NCI-H1930 (cell line): ENCODE measurements at regions not wholly inside any gene's neighbourhood (a gene's known extent, or its start where the extent isn't known, plus 50 kb on each side); places are given as distances from the start of the nearest gene placed in this dataset.
A peak's percentile ranks its signal among the peaks of the same experiment; 100 is the strongest.
"Not testable (repeated sequence)": the region's sequence is repeated elsewhere in the genome, so short reads cannot be mapped to it uniquely, and the experiment has no call there.

Source experiments
- DNase-seq, 2 experiments: peaks; one replicate each; lab custom pipeline; 2025; lab: John Stamatoyannopoulos, UW

DNA sequence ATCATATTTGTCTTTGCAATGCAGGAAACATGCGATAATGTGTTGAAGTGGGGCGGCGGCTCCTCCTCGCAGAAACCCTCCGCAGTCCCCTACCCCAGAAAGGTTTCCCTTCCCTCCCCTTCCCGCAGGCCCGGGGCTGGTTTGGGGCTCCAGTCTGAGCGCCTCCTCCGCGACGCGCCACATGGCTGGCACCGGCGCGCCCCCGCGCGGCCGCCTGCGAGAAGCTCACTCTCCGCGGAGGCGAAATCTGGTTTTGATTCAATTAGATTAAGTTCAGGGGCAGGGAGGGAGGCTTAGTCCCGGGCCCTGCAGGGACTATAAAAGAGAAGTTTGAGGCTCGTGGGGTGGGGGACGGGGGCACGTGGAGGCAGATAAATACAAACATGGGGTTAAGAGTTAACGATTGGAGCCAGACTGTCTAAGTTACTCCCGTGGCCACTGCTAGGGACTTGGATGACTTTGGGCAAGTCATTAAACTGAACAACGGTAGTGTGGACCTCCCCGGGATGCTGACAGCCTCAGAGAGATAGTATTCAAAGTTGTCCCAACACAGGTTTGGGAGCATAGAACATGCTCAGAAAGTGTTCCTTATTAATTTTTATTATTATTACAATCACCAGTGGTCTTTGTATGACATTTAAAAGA lies 69.4 kb downstream of the MSX2 start:
- peak; percentile 7 to 11 for DNase-seq

DNA sequence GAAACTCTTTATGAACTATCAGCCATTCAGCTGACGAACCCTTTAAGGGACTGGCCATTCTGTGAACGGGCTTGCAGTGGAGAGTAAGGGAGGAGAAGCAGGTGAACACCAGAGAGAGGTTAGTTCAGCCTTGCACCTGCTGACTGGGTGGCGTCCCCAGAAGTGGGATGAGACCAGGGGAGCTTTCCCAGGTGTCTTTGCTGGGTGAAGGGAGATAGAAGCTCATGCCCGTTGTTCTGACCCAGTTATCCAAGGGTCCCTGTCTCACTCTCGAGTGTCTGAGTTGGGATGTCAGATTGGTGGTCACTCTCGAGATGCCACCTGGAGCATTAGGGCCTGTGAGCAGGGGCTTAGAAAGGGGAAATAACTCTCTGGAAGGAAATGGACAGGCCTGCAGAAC lies 68.7 kb downstream of the MSX2 start:
- no peak for DNase-seq

GRCh38 chr5:174792265-174792664 lies 67.9 kb downstream of the MSX2 start:
- DNase-seq: not testable (repeated sequence)

DNA sequence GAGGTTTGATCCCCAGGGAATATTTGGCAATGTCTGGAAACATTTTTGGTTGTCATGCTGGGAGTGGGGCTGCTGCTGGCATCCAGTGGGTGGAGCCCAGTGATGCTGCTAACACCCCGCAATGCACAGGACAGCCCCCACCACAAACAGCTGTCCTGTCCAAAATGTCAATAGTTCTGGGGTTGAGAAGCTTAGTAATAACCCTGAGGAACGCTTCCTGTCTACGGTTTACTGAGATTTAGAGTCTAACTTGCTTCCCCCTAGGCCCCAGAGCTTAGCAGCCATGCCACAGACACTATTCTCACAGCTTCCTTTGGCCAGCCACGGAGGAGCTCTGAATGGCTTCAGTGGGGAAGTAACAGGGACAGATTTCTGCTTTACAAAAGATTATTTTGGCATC lies 66.5 kb downstream of the MSX2 start:
- DNase-seq: no peak

GRCh38 chr5:174789596-174789995 lies 65.2 kb downstream of the MSX2 start:
- no peak for DNase-seq

GRCh38 chr5:174785120-174785680 lies 60.8 kb downstream of the MSX2 start:
- no peak for DNase-seq
